ENCODE measurements at regions not wholly inside any gene's neighbourhood (a gene's known extent, or its start where the extent isn't known, plus 50 kb on each side); places are given as distances from the start of the nearest gene placed in this dataset.

- Histone ChIP-seq H3K9me3 (ENCODE audit: control extremely low read depth in 1 of 3, control insufficient read depth in 2 of 3, insufficient read depth in 1 of 3, low read length in 2 of 3) (no peaks in the 10 kb centered on the region), H3K4me1 (ENCODE audit: control insufficient read depth in 2 of 2, insufficient read depth in 2 of 2, low read length in 2 of 2) (no peaks in the 10 kb centered on the region), H4K20me1 (ENCODE audit: control insufficient read depth, insufficient read depth, low read length, poor library complexity, severe bottlenecking) (no peaks in the 10 kb centered on the region), H3K79me2 (ENCODE audit: control insufficient read depth, insufficient read depth, low read length) (no peaks in the 10 kb centered on the region), H3K27me3 (replicated peaks in 1 of 4; ENCODE audit: control extremely low read depth in 1 of 4, control insufficient read depth in 3 of 4, insufficient read depth in 4 of 4, low read length in 3 of 4) (no peaks in the 10 kb centered on the region), H3K4me2 (replicated peaks; ENCODE audit: low read depth, low read length, poor library complexity, severe bottlenecking) (no peak overlapping the region), H2AFZ (ENCODE audit: insufficient read depth, low read depth, low read length, poor library complexity, severe bottlenecking) (no peak overlapping the region), H3K4me3 (ENCODE audit: control extremely low read depth in 1 of 5, extremely low read depth in 1 of 5, insufficient read depth in 1 of 5, low read depth in 2 of 5, low read length in 4 of 5) (no peak overlapping the region), H3K27ac (ENCODE audit: low read length in 2 of 2) (no peak overlapping the region), H3K9ac (ENCODE audit: low read length) (no peak overlapping the region), H3K36me3 (replicated peaks in 1 of 2; ENCODE audit: control extremely low read depth in 1 of 2, control insufficient read depth in 1 of 2, extremely low read depth in 1 of 2, insufficient read depth in 2 of 2, low read length in 1 of 2) (no peaks in the 10 kb centered on the region)
- TF ChIP-seq, protein P1, sequence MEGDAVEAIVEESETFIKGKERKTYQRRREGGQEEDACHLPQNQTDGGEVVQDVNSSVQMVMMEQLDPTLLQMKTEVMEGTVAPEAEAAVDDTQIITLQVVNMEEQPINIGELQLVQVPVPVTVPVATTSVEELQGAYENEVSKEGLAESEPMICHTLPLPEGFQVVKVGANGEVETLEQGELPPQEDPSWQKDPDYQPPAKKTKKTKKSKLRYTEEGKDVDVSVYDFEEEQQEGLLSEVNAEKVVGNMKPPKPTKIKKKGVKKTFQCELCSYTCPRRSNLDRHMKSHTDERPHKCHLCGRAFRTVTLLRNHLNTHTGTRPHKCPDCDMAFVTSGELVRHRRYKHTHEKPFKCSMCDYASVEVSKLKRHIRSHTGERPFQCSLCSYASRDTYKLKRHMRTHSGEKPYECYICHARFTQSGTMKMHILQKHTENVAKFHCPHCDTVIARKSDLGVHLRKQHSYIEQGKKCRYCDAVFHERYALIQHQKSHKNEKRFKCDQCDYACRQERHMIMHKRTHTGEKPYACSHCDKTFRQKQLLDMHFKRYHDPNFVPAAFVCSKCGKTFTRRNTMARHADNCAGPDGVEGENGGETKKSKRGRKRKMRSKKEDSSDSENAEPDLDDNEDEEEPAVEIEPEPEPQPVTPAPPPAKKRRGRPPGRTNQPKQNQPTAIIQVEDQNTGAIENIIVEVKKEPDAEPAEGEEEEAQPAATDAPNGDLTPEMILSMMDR (IDR thresholded peaks at IDR 0.05): no peak
- no peak for TF ChIP-seq EZH2 (IDR thresholded peaks at IDR 0.05; ENCODE audit: borderline replicate concordance, insufficient read depth, low read depth, low read length, poor library complexity, severe bottlenecking)
- ATAC-seq (ENCODE audit: low read depth) (no peak), DNase-seq (no peak)
- POLR2A ChIA-PET: no interaction called here
- no peaks in the 10 kb centered on the region for H3K4me1 Mint-ChIP-seq
- intact Hi-C loops (cut with micrococcal nuclease): no loop called here
- no peak overlapping the region for H3K27ac Mint-ChIP-seq
- H3K9me3 Mint-ChIP-seq (ENCODE audit: insufficient read depth): peaks cover 3% of the 10 kb centered on the region
- no CpG with 5 or more reads among the region's 3 CpGs for WGBS (ENCODE audit: insufficient coverage)
- CTCF ChIA-PET: no interaction called here
- no peaks in the 10 kb centered on the region for H3K27me3 Mint-ChIP-seq
- H3K4me3 Mint-ChIP-seq: no peak overlapping the region
Measured at GRCh38 chr14:28321475-28322244, 444.9 kb upstream of the FOXG1 start.

- DNase-seq (no peak), ATAC-seq (ENCODE audit: low read depth) (no peak)
- no peak overlapping the region for H3K4me2 ChIP-seq (replicated peaks; ENCODE audit: low read depth, low read length, poor library complexity, severe bottlenecking)
- CTCF ChIA-PET: no interaction called here
- intact Hi-C loops (cut with micrococcal nuclease): no loop called here
- H3K9me3 ChIP-seq (ENCODE audit: control extremely low read depth in 1 of 3, control insufficient read depth in 2 of 3, insufficient read depth in 1 of 3, low read length in 2 of 3): no peaks in the 10 kb centered on the region
- H3K27ac Mint-ChIP-seq: no peak overlapping the region
- no peaks in the 10 kb centered on the region for H3K27me3 ChIP-seq (replicated peaks in 1 of 4; ENCODE audit: control extremely low read depth in 1 of 4, control insufficient read depth in 3 of 4, insufficient read depth in 4 of 4, low read length in 3 of 4)
- peaks cover 3% of the 10 kb centered on the region for H3K9me3 Mint-ChIP-seq (ENCODE audit: insufficient read depth)
- no peaks in the 10 kb centered on the region for H3K4me1 Mint-ChIP-seq
- no peak overlapping the region for H3K27ac ChIP-seq (ENCODE audit: low read length in 2 of 2)
- H2AFZ ChIP-seq (ENCODE audit: insufficient read depth, low read depth, low read length, poor library complexity, severe bottlenecking): no peak overlapping the region
- H3K4me3 Mint-ChIP-seq: no peak overlapping the region
- no peaks in the 10 kb centered on the region for H3K4me1 ChIP-seq (ENCODE audit: control insufficient read depth in 2 of 2, insufficient read depth in 2 of 2, low read length in 2 of 2)
- POLR2A ChIA-PET: no interaction called here
- no peak overlapping the region for H3K4me3 ChIP-seq (ENCODE audit: control extremely low read depth in 1 of 5, extremely low read depth in 1 of 5, insufficient read depth in 1 of 5, low read depth in 2 of 5, low read length in 4 of 5)
- H3K79me2 ChIP-seq (ENCODE audit: control insufficient read depth, insufficient read depth, low read length): no peaks in the 10 kb centered on the region
- no peaks in the 10 kb centered on the region for H3K27me3 Mint-ChIP-seq
- H4K20me1 ChIP-seq (ENCODE audit: control insufficient read depth, insufficient read depth, low read length, poor library complexity, severe bottlenecking): no peaks in the 10 kb centered on the region
- no peak for TF ChIP-seq EZH2 (IDR thresholded peaks at IDR 0.05; ENCODE audit: borderline replicate concordance, insufficient read depth, low read depth, low read length, poor library complexity, severe bottlenecking)
- TF ChIP-seq, protein P1 (IDR thresholded peaks at IDR 0.05): no peak
- no peak overlapping the region for H3K9ac ChIP-seq (ENCODE audit: low read length)
- H3K36me3 ChIP-seq (replicated peaks in 1 of 2; ENCODE audit: control extremely low read depth in 1 of 2, control insufficient read depth in 1 of 2, extremely low read depth in 1 of 2, insufficient read depth in 2 of 2, low read length in 1 of 2): no peaks in the 10 kb centered on the region
- WGBS (ENCODE audit: insufficient coverage): no CpG with 5 or more reads among the region's 4 CpGs
Measured at GRCh38 chr14:28323366-28323765, 443.2 kb upstream of the FOXG1 start.
